ENCODE measurements at regions not wholly inside any gene's neighbourhood (a gene's known extent, or its start where the extent isn't known, plus 50 kb on each side); places are given as distances from the start of the nearest gene placed in this dataset.

- Histone ChIP-seq H3K9ac (ENCODE audit: low read length) (no peak overlapping the region), H3K9me3 (ENCODE audit: control insufficient read depth in 1 of 2, insufficient read depth in 1 of 2, low read depth in 1 of 2, low read length in 2 of 2) (no peaks in the 10 kb centered on the region), H3K4me3 (replicated peaks in 1 of 2; ENCODE audit: low read depth in 1 of 2, low read length in 2 of 2) (no peak overlapping the region), H3K27me3 (ENCODE audit: insufficient read depth, low read length) (no peaks in the 10 kb centered on the region), H3K79me2 (ENCODE audit: insufficient read depth, low read length) (no peaks in the 10 kb centered on the region), H3K27ac (ENCODE audit: low read depth, low read length) (no peak overlapping the region), H4K20me1 (ENCODE audit: insufficient read depth) (no peaks in the 10 kb centered on the region), H3K36me3 (ENCODE audit: control insufficient read depth in 1 of 2, insufficient read depth in 2 of 2, low read length in 2 of 2) (no peaks in the 10 kb centered on the region), H3K9me2 (ENCODE audit: insufficient read depth) (no peaks in the 10 kb centered on the region), H3K4me2 (ENCODE audit: low read length) (peak overlapping the region; percentile 29), H2AFZ (ENCODE audit: low read depth, low read length, poor library complexity, severe bottlenecking) (peak overlapping the region; percentile 98), H3K4me1 (ENCODE audit: control insufficient read depth in 1 of 2, insufficient read depth in 2 of 2, low read length in 2 of 2) (peaks cover 5 to 47% of the 10 kb centered on the region in 2 experiments; a peak in 3 of 4 replicates)
- intact Hi-C loops (cut with micrococcal nuclease) = loop anchor here (10.0 kb wide), 1 partner anchor 188 kb away; no protein-coding TSS in a partner anchor
- TF ChIP-seq, protein P1, sequence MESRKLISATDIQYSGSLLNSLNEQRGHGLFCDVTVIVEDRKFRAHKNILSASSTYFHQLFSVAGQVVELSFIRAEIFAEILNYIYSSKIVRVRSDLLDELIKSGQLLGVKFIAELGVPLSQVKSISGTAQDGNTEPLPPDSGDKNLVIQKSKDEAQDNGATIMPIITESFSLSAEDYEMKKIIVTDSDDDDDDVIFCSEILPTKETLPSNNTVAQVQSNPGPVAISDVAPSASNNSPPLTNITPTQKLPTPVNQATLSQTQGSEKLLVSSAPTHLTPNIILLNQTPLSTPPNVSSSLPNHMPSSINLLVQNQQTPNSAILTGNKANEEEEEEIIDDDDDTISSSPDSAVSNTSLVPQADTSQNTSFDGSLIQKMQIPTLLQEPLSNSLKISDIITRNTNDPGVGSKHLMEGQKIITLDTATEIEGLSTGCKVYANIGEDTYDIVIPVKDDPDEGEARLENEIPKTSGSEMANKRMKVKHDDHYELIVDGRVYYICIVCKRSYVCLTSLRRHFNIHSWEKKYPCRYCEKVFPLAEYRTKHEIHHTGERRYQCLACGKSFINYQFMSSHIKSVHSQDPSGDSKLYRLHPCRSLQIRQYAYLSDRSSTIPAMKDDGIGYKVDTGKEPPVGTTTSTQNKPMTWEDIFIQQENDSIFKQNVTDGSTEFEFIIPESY (IDR thresholded peaks at IDR 0.05; ENCODE audit: extremely low read depth, insufficient replicate concordance, low read length) = no peak
- peak; percentile 74 for TF ChIP-seq SP1 (IDR thresholded peaks at IDR 0.05; ENCODE audit: low read depth)
- TF ChIP-seq JUND (IDR thresholded peaks at IDR 0.05) = peak; percentile 81
- no peak for TF ChIP-seq ELF1 (IDR thresholded peaks at IDR 0.05; ENCODE audit: borderline replicate concordance, low read depth)
- TF ChIP-seq SRF (IDR thresholded peaks at IDR 0.05; ENCODE audit: low read depth) = peak; percentile 45
- TF ChIP-seq POLR2AphosphoS5 (IDR thresholded peaks at IDR 0.05; ENCODE audit: low read depth, low read length) = 0 out of 2 replicates have a peak, but pooled peaks have one; percentile 19
- TF ChIP-seq CEBPB (IDR thresholded peaks at IDR 0.05; ENCODE audit: low read depth) = peak; percentile 90
- peak; percentile 44; the same call in 1 of the 2 replicates for TF ChIP-seq EGR1 (IDR thresholded peaks at IDR 0.05; ENCODE audit: low read depth)
- peak; percentile 55 for TF ChIP-seq MAX (IDR thresholded peaks at IDR 0.05)
- TF ChIP-seq CBX3 (IDR thresholded peaks at IDR 0.05; ENCODE audit: low read depth) = peak; percentile 71
- TF ChIP-seq, protein P2, sequence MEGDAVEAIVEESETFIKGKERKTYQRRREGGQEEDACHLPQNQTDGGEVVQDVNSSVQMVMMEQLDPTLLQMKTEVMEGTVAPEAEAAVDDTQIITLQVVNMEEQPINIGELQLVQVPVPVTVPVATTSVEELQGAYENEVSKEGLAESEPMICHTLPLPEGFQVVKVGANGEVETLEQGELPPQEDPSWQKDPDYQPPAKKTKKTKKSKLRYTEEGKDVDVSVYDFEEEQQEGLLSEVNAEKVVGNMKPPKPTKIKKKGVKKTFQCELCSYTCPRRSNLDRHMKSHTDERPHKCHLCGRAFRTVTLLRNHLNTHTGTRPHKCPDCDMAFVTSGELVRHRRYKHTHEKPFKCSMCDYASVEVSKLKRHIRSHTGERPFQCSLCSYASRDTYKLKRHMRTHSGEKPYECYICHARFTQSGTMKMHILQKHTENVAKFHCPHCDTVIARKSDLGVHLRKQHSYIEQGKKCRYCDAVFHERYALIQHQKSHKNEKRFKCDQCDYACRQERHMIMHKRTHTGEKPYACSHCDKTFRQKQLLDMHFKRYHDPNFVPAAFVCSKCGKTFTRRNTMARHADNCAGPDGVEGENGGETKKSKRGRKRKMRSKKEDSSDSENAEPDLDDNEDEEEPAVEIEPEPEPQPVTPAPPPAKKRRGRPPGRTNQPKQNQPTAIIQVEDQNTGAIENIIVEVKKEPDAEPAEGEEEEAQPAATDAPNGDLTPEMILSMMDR (IDR thresholded peaks at IDR 0.05 in 2 of 3, conservative IDR thresholded peaks at IDR 0.05 in 1 of 3; ENCODE audit: borderline replicate concordance in 1 of 3, insufficient read depth in 1 of 3, low read depth in 2 of 3, low read length in 2 of 3) = no peak
- TF ChIP-seq, protein P3, sequence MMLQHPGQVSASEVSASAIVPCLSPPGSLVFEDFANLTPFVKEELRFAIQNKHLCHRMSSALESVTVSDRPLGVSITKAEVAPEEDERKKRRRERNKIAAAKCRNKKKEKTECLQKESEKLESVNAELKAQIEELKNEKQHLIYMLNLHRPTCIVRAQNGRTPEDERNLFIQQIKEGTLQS (IDR thresholded peaks at IDR 0.05) = peak; percentile 90
- no peak for TF ChIP-seq ZFX (IDR thresholded peaks at IDR 0.05)
- TF ChIP-seq, protein P4, sequence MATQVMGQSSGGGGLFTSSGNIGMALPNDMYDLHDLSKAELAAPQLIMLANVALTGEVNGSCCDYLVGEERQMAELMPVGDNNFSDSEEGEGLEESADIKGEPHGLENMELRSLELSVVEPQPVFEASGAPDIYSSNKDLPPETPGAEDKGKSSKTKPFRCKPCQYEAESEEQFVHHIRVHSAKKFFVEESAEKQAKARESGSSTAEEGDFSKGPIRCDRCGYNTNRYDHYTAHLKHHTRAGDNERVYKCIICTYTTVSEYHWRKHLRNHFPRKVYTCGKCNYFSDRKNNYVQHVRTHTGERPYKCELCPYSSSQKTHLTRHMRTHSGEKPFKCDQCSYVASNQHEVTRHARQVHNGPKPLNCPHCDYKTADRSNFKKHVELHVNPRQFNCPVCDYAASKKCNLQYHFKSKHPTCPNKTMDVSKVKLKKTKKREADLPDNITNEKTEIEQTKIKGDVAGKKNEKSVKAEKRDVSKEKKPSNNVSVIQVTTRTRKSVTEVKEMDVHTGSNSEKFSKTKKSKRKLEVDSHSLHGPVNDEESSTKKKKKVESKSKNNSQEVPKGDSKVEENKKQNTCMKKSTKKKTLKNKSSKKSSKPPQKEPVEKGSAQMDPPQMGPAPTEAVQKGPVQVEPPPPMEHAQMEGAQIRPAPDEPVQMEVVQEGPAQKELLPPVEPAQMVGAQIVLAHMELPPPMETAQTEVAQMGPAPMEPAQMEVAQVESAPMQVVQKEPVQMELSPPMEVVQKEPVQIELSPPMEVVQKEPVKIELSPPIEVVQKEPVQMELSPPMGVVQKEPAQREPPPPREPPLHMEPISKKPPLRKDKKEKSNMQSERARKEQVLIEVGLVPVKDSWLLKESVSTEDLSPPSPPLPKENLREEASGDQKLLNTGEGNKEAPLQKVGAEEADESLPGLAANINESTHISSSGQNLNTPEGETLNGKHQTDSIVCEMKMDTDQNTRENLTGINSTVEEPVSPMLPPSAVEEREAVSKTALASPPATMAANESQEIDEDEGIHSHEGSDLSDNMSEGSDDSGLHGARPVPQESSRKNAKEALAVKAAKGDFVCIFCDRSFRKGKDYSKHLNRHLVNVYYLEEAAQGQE (IDR thresholded peaks at IDR 0.05; ENCODE audit: low read depth) = no peak
- TF ChIP-seq POLR2A (IDR thresholded peaks at IDR 0.05; ENCODE audit: borderline replicate concordance, extremely low read depth, insufficient read depth, insufficient read length) = no peak
- TF ChIP-seq EZH2 (IDR thresholded peaks at IDR 0.05) = no peak
- peak; percentile 86 for TF ChIP-seq FOSL1 (IDR thresholded peaks at IDR 0.05; ENCODE audit: low read depth)
- ATAC-seq (peak; percentile 28; the same call in 1 of the 2 replicates), DNase-seq (ENCODE audit: low read depth, low spot score) (peak; percentile 60)
- RAD21 ChIA-PET (ENCODE audit: low non-redundant PET in 1 of 2, low total read pairs in 2 of 2, uncharacterized antibody in 2 of 2, unreplicated experiment in 2 of 2) = no interaction called here
- no TSS peak for BruUV-seq (replicated peaks)
- CTCF ChIA-PET = no interaction called here
- POLR2A ChIA-PET = no interaction called here
These were observed 354.1 kb downstream of the KLF5 start for GRCh38 chr13:73412933-73413332.

All from HCT116 (cell line).